Mesendoderm (in vitro differentiated cells): ENCODE measurements at regions not wholly inside any gene's neighbourhood (a gene's known extent, or its start where the extent isn't known, plus 50 kb on each side); places are given as distances from the start of the nearest gene placed in this dataset.
A peak's percentile ranks its signal among the peaks of the same experiment; 100 is the strongest.
"Not testable (repeated sequence)": the region's sequence is repeated elsewhere in the genome, so short reads cannot be mapped to it uniquely, and the experiment has no call there.

Source experiments
- DNase-seq: peaks from one replicate; pipeline ENCODE4 v3.0.0; 2013
- H2AK5ac ChIP-seq: 2 replicates; pipeline ENCODE4 v1.6.1; 2013; ENCODE audit warnings: low read length, inconsistent platforms
- H2BK120ac ChIP-seq: 2 replicates; pipeline ENCODE4 v1.6.1; 2013; ENCODE audit warnings: low read depth, mild to moderate bottlenecking, low read length, moderate library complexity, mixed read lengths
- H2BK15ac ChIP-seq: replicated peaks from 2 replicates; pipeline ENCODE4 v1.6.1; 2013; ENCODE audit warnings: low read depth, mild to moderate bottlenecking, moderate library complexity
- H2BK5ac ChIP-seq: 2 replicates; pipeline ENCODE4 v1.6.1; 2013; ENCODE audit warnings: low read length, inconsistent platforms
- H3K18ac ChIP-seq: 2 replicates; pipeline ENCODE4 v1.6.1; 2013; ENCODE audit warnings: mild to moderate bottlenecking, low read length, mixed read lengths
- H3K23ac ChIP-seq: one replicate; pipeline ENCODE4 v1.6.1; 2013; ENCODE audit warnings: low read length
- H3K27ac ChIP-seq: 2 replicates; pipeline ENCODE4 v1.5.1; 2013; ENCODE audit warnings: low read depth, mild to moderate bottlenecking, inconsistent platforms, low read length, moderate library complexity
- H3K27me3 ChIP-seq: 2 replicates; pipeline ENCODE4 v1.6.1; 2013; ENCODE audit warnings: low read length, control low read depth, mild to moderate bottlenecking, inconsistent platforms; ENCODE audit not compliant: insufficient read depth, poor library complexity
- H3K36me3 ChIP-seq: 2 replicates; pipeline ENCODE4 v1.6.1; 2013; ENCODE audit warnings: low read length, inconsistent platforms; ENCODE audit not compliant: control insufficient read depth, insufficient read depth
- H3K4ac ChIP-seq: one replicate; pipeline ENCODE4 v1.6.1; 2013; ENCODE audit warnings: low read depth, mild to moderate bottlenecking, low read length, moderate library complexity
- H3K4me1 ChIP-seq: 2 replicates; pipeline ENCODE4 v1.6.1; 2013; ENCODE audit warnings: low read depth, low read length, inconsistent platforms; ENCODE audit not compliant: control insufficient read depth
- H3K4me2 ChIP-seq: 2 replicates; pipeline ENCODE4 v1.6.1; 2013; ENCODE audit warnings: low read length
- H3K4me3 ChIP-seq: 2 replicates; pipeline ENCODE4 v1.5.1; 2013; ENCODE audit warnings: mild to moderate bottlenecking, low read length
- H3K56ac ChIP-seq: one replicate; pipeline ENCODE4 v1.6.1; 2013; ENCODE audit warnings: low read length
- H3K79me1 ChIP-seq: 2 replicates; pipeline ENCODE4 v1.6.1; 2013; ENCODE audit warnings: low read length, inconsistent platforms
- H3K79me2 ChIP-seq: 2 replicates; pipeline ENCODE4 v1.6.1; 2013; ENCODE audit warnings: mild to moderate bottlenecking, low read length; ENCODE audit not compliant: control insufficient read depth, insufficient read depth
- H3K9ac ChIP-seq: 2 replicates; pipeline ENCODE4 v1.6.1; 2013; ENCODE audit warnings: low read length, inconsistent platforms
- H4K5ac ChIP-seq: one replicate; pipeline ENCODE4 v1.6.1; 2013; ENCODE audit warnings: low read length
- H4K8ac ChIP-seq: one replicate; pipeline ENCODE4 v1.6.1; 2013; ENCODE audit warnings: low read depth, mild to moderate bottlenecking, control low read depth, low read length, moderate library complexity
- WGBS: extraction: QIAGEN DNeasy Blood & Tissue Kit; methylation state at CpG from one replicate; pipeline ENCODE4 v1.1.7; 2013; ENCODE audit warnings: low lambda C conversion rate, missing lambda C conversion rate; ENCODE audit not compliant: insufficient coverage; ENCODE audit errors: extremely low coverage; 5-methylcytosine and 5-hydroxymethylcytosine counted together

GRCh38 chr12:75658286-75658685 lies 146.9 kb upstream of the KRR1 start:
- H3K56ac ChIP-seq, result no peak overlapping the region
- no peak overlapping the region for H3K9ac ChIP-seq
- no peaks in the 10 kb centered on the region for H3K27me3 ChIP-seq
- H3K23ac ChIP-seq, result no peak overlapping the region
- H2BK120ac ChIP-seq, result no peak overlapping the region
- no peak overlapping the region for H3K4me2 ChIP-seq
- no peaks in the 10 kb centered on the region for H3K79me1 ChIP-seq
- H3K79me2 ChIP-seq, result no peaks in the 10 kb centered on the region
- H3K27ac ChIP-seq, result no peak overlapping the region
- no peak overlapping the region for H4K5ac ChIP-seq
- no peak overlapping the region for H3K4me3 ChIP-seq
- DNase-seq, result no peak
- H2BK15ac ChIP-seq, result peak overlapping the region; percentile 59
- H2AK5ac ChIP-seq, result no peak overlapping the region
- H3K18ac ChIP-seq, result no peak overlapping the region
- H2BK5ac ChIP-seq, result no peak overlapping the region
- H3K36me3 ChIP-seq, result no peaks in the 10 kb centered on the region
- no peak overlapping the region for H3K4ac ChIP-seq
- no peak overlapping the region for H4K8ac ChIP-seq
- H3K4me1 ChIP-seq, result no peaks in the 10 kb centered on the region

GRCh38 chr12:75657831-75658230 lies 146.4 kb upstream of the KRR1 start:
- Histone ChIP-seq H2BK15ac (peak overlapping the region; percentile 59), H4K8ac (no peak overlapping the region), H3K27me3 (no peaks in the 10 kb centered on the region), H2BK120ac (no peak overlapping the region), H3K4ac (no peak overlapping the region), H3K27ac (no peak overlapping the region), H3K56ac (no peak overlapping the region), H3K79me1 (no peaks in the 10 kb centered on the region), H3K4me1 (no peaks in the 10 kb centered on the region), H3K79me2 (no peaks in the 10 kb centered on the region), H3K36me3 (no peaks in the 10 kb centered on the region), H3K4me2 (no peak overlapping the region), H2BK5ac (no peak overlapping the region), H3K4me3 (no peak overlapping the region), H3K9ac (no peak overlapping the region), H3K23ac (no peak overlapping the region), H2AK5ac (no peak overlapping the region), H3K18ac (no peak overlapping the region), H4K5ac (no peak overlapping the region)
- WGBS, result no CpG with 5 or more reads among the region's 2 CpGs
- no peak for DNase-seq

GRCh38 chr12:75657354-75657753 lies 145.9 kb upstream of the KRR1 start:
- H4K8ac ChIP-seq, H3K27ac ChIP-seq, H3K4ac ChIP-seq, H3K4me3 ChIP-seq, H3K36me3 ChIP-seq, H2BK120ac ChIP-seq, H3K4me2 ChIP-seq, H3K18ac ChIP-seq, H3K79me1 ChIP-seq, H2BK15ac ChIP-seq, H3K79me2 ChIP-seq, H3K9ac ChIP-seq, H3K56ac ChIP-seq, H3K4me1 ChIP-seq, H3K23ac ChIP-seq, DNase-seq, H3K27me3 ChIP-seq, H4K5ac ChIP-seq, H2AK5ac ChIP-seq, H2BK5ac ChIP-seq: not testable (repeated sequence)
- no CpG with 5 or more reads among the region's 6 CpGs for WGBS

- H2BK120ac ChIP-seq, result no peak overlapping the region
- no peak overlapping the region for H3K56ac ChIP-seq
- H3K79me1 ChIP-seq, result no peaks in the 10 kb centered on the region
- H3K4me3 ChIP-seq, result no peak overlapping the region
- no peaks in the 10 kb centered on the region for H3K4me1 ChIP-seq
- no peak overlapping the region for H2BK15ac ChIP-seq
- H3K4me2 ChIP-seq, result no peak overlapping the region
- no peaks in the 10 kb centered on the region for H3K36me3 ChIP-seq
- H2AK5ac ChIP-seq, result no peak overlapping the region
- no peak overlapping the region for H3K9ac ChIP-seq
- no CpG with 5 or more reads among the region's 1 CpG for WGBS
- H3K23ac ChIP-seq, result no peak overlapping the region
- no peak overlapping the region for H4K5ac ChIP-seq
- DNase-seq, result peak; percentile 86
- H3K4ac ChIP-seq, result no peak overlapping the region
- H2BK5ac ChIP-seq, result no peak overlapping the region
- no peaks in the 10 kb centered on the region for H3K79me2 ChIP-seq
- no peak overlapping the region for H3K27ac ChIP-seq
- no peak overlapping the region for H3K18ac ChIP-seq
- H4K8ac ChIP-seq, result no peak overlapping the region
- H3K27me3 ChIP-seq, result no peaks in the 10 kb centered on the region
Measured at GRCh38 chr12:75656648-75657047, 145.2 kb upstream of the KRR1 start.

GRCh38 chr12:75656210-75656609 lies 144.8 kb upstream of the KRR1 start:
- Histone ChIP-seq H3K27me3 (no peaks in the 10 kb centered on the region), H2AK5ac (no peak overlapping the region), H3K79me1 (no peaks in the 10 kb centered on the region), H3K4me1 (no peaks in the 10 kb centered on the region), H3K4me3 (no peak overlapping the region), H3K23ac (no peak overlapping the region), H3K18ac (no peak overlapping the region), H3K4ac (no peak overlapping the region), H4K8ac (no peak overlapping the region), H3K27ac (no peak overlapping the region), H3K36me3 (no peaks in the 10 kb centered on the region), H2BK120ac (no peak overlapping the region), H3K79me2 (no peaks in the 10 kb centered on the region), H3K56ac (no peak overlapping the region), H2BK15ac (no peak overlapping the region), H4K5ac (no peak overlapping the region), H3K4me2 (no peak overlapping the region), H3K9ac (no peak overlapping the region), H2BK5ac (no peak overlapping the region)
- no peak for DNase-seq

GRCh38 chr12:75655315-75655806 lies 144.0 kb upstream of the KRR1 start:
- Histone ChIP-seq H3K4me3 (no peak overlapping the region), H3K79me1 (no peaks in the 10 kb centered on the region), H2AK5ac (no peak overlapping the region), H2BK15ac (no peak overlapping the region), H2BK5ac (no peak overlapping the region), H3K36me3 (no peaks in the 10 kb centered on the region), H4K8ac (no peak overlapping the region), H3K9ac (no peak overlapping the region), H3K56ac (no peak overlapping the region), H3K23ac (no peak overlapping the region), H3K27ac (no peak overlapping the region), H2BK120ac (no peak overlapping the region), H3K27me3 (no peaks in the 10 kb centered on the region), H3K4me1 (no peaks in the 10 kb centered on the region), H3K4me2 (no peak overlapping the region), H3K18ac (no peak overlapping the region), H3K4ac (no peak overlapping the region), H3K79me2 (no peaks in the 10 kb centered on the region), H4K5ac (no peak overlapping the region)
- WGBS, result no CpG with 5 or more reads among the region's 4 CpGs
- no peak for DNase-seq
